B cell (primary cell): ENCODE measurements at regions not wholly inside any gene's neighbourhood (a gene's known extent, or its start where the extent isn't known, plus 50 kb on each side); places are given as distances from the start of the nearest gene placed in this dataset.

ENCODE experiments used
- ATAC-seq: fragments of 200-7000 bp; cut with Tn5 transposase; one replicate; pipeline ENCODE4 v1.10.0; 2021; ENCODE audit warnings: low read depth, mild to moderate bottlenecking, moderate number of reproducible peaks, moderate library complexity
- CTCF ChIA-PET: fragments of 350-600 bp; sonication (Branson Sonifier 250); formaldehyde crosslinking; loops from one replicate; lab custom pipeline; 2021; ENCODE audit warnings: antibody characterized with exemption, inconsistent platforms; lab: Charles Lee
- POLR2A ChIA-PET: fragments of 350-600 bp; sonication (Branson Sonifier 250); formaldehyde crosslinking; loops from one replicate; lab custom pipeline; 2021; ENCODE audit warnings: antibody characterized with exemption; lab: Charles Lee
- DNase-seq: peaks from one replicate; pipeline ENCODE4 v3.0.0; 2013
- H2AFZ ChIP-seq: 2 replicates; pipeline ENCODE4 v1.6.1; 2012; ENCODE audit warnings: mild to moderate bottlenecking, low read depth, low read length; ENCODE audit not compliant: insufficient read depth, poor library complexity, severe bottlenecking
- H3K27ac ChIP-seq, 2 donors: 1 replicate in 1 of 2; 2 replicates in 1 of 2; pipeline ENCODE4 v1.5.1; 2012 to 2013; ENCODE audit warnings: low read length in 2 of 2, mild to moderate bottlenecking in 2 of 2, moderate library complexity in 1 of 2
- H3K27me3 ChIP-seq, 4 experiments: fragments of 200-600 bp in 1 of 4; sonication (generic) in 1 of 4; replicated peaks in 1 of 4; 1 replicate in 2 of 4; 2 replicates in 2 of 4; pipeline versions ENCODE4 v1.6.1 to v1.7.0; 2013 to 2016; ENCODE audit warnings: low read length in 3 of 4, mild to moderate bottlenecking in 2 of 4, mixed read lengths in 1 of 4, moderate library complexity in 1 of 4; ENCODE audit not compliant: insufficient read depth in 4 of 4, control insufficient read depth in 3 of 4; ENCODE audit errors: control extremely low read depth in 1 of 4
- H3K36me3 ChIP-seq, 2 experiments: replicated peaks in 1 of 2; 1 replicate in 1 of 2; 2 replicates in 1 of 2; pipeline versions ENCODE4 v1.6.1 to v1.7.1; 2013; ENCODE audit warnings: low read length in 1 of 2; ENCODE audit not compliant: insufficient read depth in 2 of 2, control insufficient read depth in 1 of 2; ENCODE audit errors: control extremely low read depth in 1 of 2, extremely low read depth in 1 of 2
- H3K4me1 ChIP-seq, 2 donors: fragments of 200-600 bp in 1 of 2; sonication (generic) in 1 of 2; 1 replicate in 1 of 2; 2 replicates in 1 of 2; pipeline versions ENCODE4 v1.5.1 to v1.6.1; 2013 to 2017; ENCODE audit warnings: low read length in 2 of 2; ENCODE audit not compliant: control insufficient read depth in 2 of 2, insufficient read depth in 2 of 2
- H3K4me2 ChIP-seq: replicated peaks from 2 replicates; pipeline ENCODE3; 2012; ENCODE audit warnings: mild to moderate bottlenecking, low read depth, low read length; ENCODE audit not compliant: poor library complexity, severe bottlenecking
- H3K4me3 ChIP-seq, 5 experiments: fragments of 200-600 bp in 1 of 5; sonication (generic) in 1 of 5; 1 replicate in 3 of 5; 2 replicates in 2 of 5; pipeline versions ENCODE4 v1.5.1 to v1.7.0; 2011 to 2016; ENCODE audit warnings: low read length in 4 of 5, mild to moderate bottlenecking in 4 of 5, low read depth in 2 of 5, control low read depth in 1 of 5, moderate library complexity in 1 of 5; ENCODE audit not compliant: insufficient read depth in 1 of 5; ENCODE audit errors: control extremely low read depth in 1 of 5, extremely low read depth in 1 of 5
- H3K79me2 ChIP-seq: fragments of 200-600 bp; sonication (generic); one replicate; pipeline ENCODE4 v1.6.0; 2016; ENCODE audit warnings: low read length; ENCODE audit not compliant: control insufficient read depth, insufficient read depth
- H3K9ac ChIP-seq: fragments of 200-600 bp; sonication (generic); 2 replicates; pipeline ENCODE4 v1.6.1; 2017; ENCODE audit warnings: mild to moderate bottlenecking, low read length, moderate library complexity
- H3K9me3 ChIP-seq, 3 donors: one replicate each; pipeline versions ENCODE4 v1.6.1 to v1.7.1; 2013; ENCODE audit warnings: low read length in 2 of 3; ENCODE audit not compliant: control insufficient read depth in 2 of 3, insufficient read depth in 1 of 3; ENCODE audit errors: control extremely low read depth in 1 of 3
- H4K20me1 ChIP-seq: 2 replicates; pipeline ENCODE4 v1.6.0; 2012; ENCODE audit warnings: mild to moderate bottlenecking, low read length; ENCODE audit not compliant: insufficient read depth, control insufficient read depth, poor library complexity, severe bottlenecking
- H3K27ac Mint-ChIP-seq: one replicate; pipeline ENCODE4 v1.8.0; 2021; ENCODE audit warnings: mixed read lengths
- H3K27me3 Mint-ChIP-seq: one replicate; pipeline ENCODE4 v1.8.0; 2021; ENCODE audit warnings: mixed read lengths
- H3K4me1 Mint-ChIP-seq: one replicate; pipeline ENCODE4 v1.8.0; 2021; ENCODE audit warnings: mixed read lengths
- H3K4me3 Mint-ChIP-seq: one replicate; pipeline ENCODE4 v1.8.0; 2021; ENCODE audit warnings: mixed read lengths
- H3K9me3 Mint-ChIP-seq: one replicate; pipeline ENCODE4 v1.8.0; 2022; ENCODE audit warnings: mixed read lengths; ENCODE audit not compliant: insufficient read depth
- EZH2 ChIP-seq: IDR thresholded peaks from 2 replicates; pipeline ENCODE4 v1.6.1; 2012; ENCODE audit warnings: borderline replicate concordance, low read depth, mild to moderate bottlenecking, moderate library complexity, low read length; ENCODE audit not compliant: insufficient read depth, poor library complexity, severe bottlenecking
- WGBS: methylation state at CpG from one replicate; pipeline ENCODE4 v1.1.5; 2013; ENCODE audit warnings: missing lambda C conversion rate; ENCODE audit not compliant: insufficient coverage; 5-methylcytosine and 5-hydroxymethylcytosine counted together
- intact Hi-C: fragments of 100-400 bp; cut with micrococcal nuclease; formaldehyde crosslinking; loops from one replicate; pipeline ENCODE4 v1.10.0; 2022
- TF ChIP-seq, protein P1 (sequence below): fragments of 200-600 bp; IDR thresholded peaks from one replicate; pipeline ENCODE4 v1.8.0; 2022; ENCODE audit warnings: antibody characterized with exemption, mild to moderate bottlenecking

GRCh38 chr9:89955626-89956025 lies 350.8 kb downstream of the GADD45G start:
- H4K20me1 ChIP-seq, result no peaks in the 10 kb centered on the region
- Mint-ChIP-seq H3K4me3 (no peak overlapping the region), H3K27me3 (no peaks in the 10 kb centered on the region), H3K9me3 (no peaks in the 10 kb centered on the region), H3K27ac (no peak overlapping the region), H3K4me1 (no peaks in the 10 kb centered on the region)
- ChIA-PET POLR2A (no interaction called here), CTCF (no interaction called here)
- no peak overlapping the region for H3K27ac ChIP-seq
- no peak overlapping the region for H3K9ac ChIP-seq
- H3K9me3 ChIP-seq, result no peaks in the 10 kb centered on the region
- no peaks in the 10 kb centered on the region for H3K27me3 ChIP-seq
- H3K36me3 ChIP-seq, result no peaks in the 10 kb centered on the region
- no peak for TF ChIP-seq EZH2
- TF ChIP-seq, protein P1, sequence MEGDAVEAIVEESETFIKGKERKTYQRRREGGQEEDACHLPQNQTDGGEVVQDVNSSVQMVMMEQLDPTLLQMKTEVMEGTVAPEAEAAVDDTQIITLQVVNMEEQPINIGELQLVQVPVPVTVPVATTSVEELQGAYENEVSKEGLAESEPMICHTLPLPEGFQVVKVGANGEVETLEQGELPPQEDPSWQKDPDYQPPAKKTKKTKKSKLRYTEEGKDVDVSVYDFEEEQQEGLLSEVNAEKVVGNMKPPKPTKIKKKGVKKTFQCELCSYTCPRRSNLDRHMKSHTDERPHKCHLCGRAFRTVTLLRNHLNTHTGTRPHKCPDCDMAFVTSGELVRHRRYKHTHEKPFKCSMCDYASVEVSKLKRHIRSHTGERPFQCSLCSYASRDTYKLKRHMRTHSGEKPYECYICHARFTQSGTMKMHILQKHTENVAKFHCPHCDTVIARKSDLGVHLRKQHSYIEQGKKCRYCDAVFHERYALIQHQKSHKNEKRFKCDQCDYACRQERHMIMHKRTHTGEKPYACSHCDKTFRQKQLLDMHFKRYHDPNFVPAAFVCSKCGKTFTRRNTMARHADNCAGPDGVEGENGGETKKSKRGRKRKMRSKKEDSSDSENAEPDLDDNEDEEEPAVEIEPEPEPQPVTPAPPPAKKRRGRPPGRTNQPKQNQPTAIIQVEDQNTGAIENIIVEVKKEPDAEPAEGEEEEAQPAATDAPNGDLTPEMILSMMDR, result no peak
- ATAC-seq (no peak), DNase-seq (no peak)
- no peak overlapping the region for H3K4me3 ChIP-seq
- H3K4me2 ChIP-seq, result no peak overlapping the region
- H3K4me1 ChIP-seq, result no peaks in the 10 kb centered on the region
- intact Hi-C loops, result no loop called here
- H3K79me2 ChIP-seq, result no peaks in the 10 kb centered on the region
- no peak overlapping the region for H2AFZ ChIP-seq
- 100% methylated on average over 1 of the region's 1 CpG for WGBS

DNA sequence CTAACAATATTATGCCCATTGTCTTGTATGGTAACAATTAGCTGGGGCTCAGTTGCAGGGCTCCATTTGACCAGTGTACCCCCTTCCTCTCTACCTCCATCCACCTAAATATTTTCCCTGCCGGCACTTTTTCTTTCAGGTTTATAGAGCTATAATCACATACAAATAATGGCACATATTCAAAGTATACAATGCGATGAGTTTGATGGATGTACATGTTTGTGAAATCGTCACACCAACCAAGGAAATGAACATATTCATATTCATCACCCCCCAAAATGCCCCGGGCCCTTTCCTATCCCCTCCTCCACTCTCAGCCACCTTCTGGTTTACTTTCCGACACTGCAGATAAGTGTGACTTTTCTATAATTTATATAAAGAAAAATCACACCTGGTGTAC lies 351.5 kb downstream of the GADD45G start:
- H2AFZ ChIP-seq, result no peak overlapping the region
- H3K4me3 Mint-ChIP-seq, result no peak overlapping the region
- H3K27me3 Mint-ChIP-seq, result no peaks in the 10 kb centered on the region
- no peak for TF ChIP-seq EZH2
- TF ChIP-seq, protein P1, result no peak
- POLR2A ChIA-PET, result no interaction called here
- no peak overlapping the region for H3K4me3 ChIP-seq
- no peak overlapping the region for H3K27ac ChIP-seq
- CTCF ChIA-PET, result no interaction called here
- H3K79me2 ChIP-seq, result no peaks in the 10 kb centered on the region
- no peaks in the 10 kb centered on the region for H3K4me1 ChIP-seq
- no peaks in the 10 kb centered on the region for H3K36me3 ChIP-seq
- DNase-seq, result no peak
- H3K9ac ChIP-seq, result no peak overlapping the region
- H3K27ac Mint-ChIP-seq, result no peak overlapping the region
- intact Hi-C loops, result no loop called here
- no peak overlapping the region for H3K4me2 ChIP-seq
- H3K9me3 ChIP-seq, result no peaks in the 10 kb centered on the region
- no peaks in the 10 kb centered on the region for H3K27me3 ChIP-seq
- no peaks in the 10 kb centered on the region for H4K20me1 ChIP-seq
- no peak for ATAC-seq
- H3K4me1 Mint-ChIP-seq, result peaks cover under 1% of the 10 kb centered on the region
- no CpG with 5 or more reads among the region's 5 CpGs for WGBS
- H3K9me3 Mint-ChIP-seq, result no peaks in the 10 kb centered on the region
